ENCODE measurements at regions not wholly inside any gene's neighbourhood (a gene's known extent, or its start where the extent isn't known, plus 50 kb on each side); places are given as distances from the start of the nearest gene placed in this dataset.

DNA sequence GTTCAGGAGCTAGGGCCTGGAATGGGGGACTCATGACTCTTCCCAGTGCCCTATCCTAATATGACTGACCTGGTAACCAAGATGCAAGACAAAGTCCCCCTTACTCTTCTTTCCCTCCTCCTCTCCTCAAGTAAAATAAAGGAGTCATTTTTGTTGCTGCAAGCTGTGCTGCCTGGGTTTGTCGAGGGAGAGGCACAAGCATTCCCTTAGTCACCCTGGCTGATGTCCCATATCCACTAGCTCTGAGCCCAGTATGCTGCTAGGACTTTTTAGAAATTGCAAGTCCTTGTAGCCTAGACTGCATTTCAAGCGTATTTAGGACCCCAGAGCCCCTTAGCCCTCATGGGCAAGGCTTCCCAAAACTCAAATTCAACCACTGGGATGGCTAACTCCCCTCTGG lies 338.5 kb upstream of the SETBP1 start:
- Mint-ChIP-seq H3K4me1 (peaks cover 6% of the 10 kb centered on the region), H3K27me3 (no peaks in the 10 kb centered on the region), H3K4me3 (no peak overlapping the region), H3K27ac (no peak overlapping the region), H3K9me3 (ENCODE audit: insufficient read depth) (peaks cover 20% of the 10 kb centered on the region)
- ATAC-seq (ENCODE audit: low read depth), result no peak
- H3K9me3 ChIP-seq (ENCODE audit: control extremely low read depth in 1 of 3, control insufficient read depth in 2 of 3, insufficient read depth in 1 of 3, low read length in 2 of 3), result peaks cover 0 to 17% (median 4%) of the 10 kb centered on the region in 3 donors
- H3K4me2 ChIP-seq (replicated peaks; ENCODE audit: low read depth, low read length, poor library complexity, severe bottlenecking), result no peak overlapping the region
- no peaks in the 10 kb centered on the region for H3K27me3 ChIP-seq (replicated peaks in 1 of 4; ENCODE audit: control extremely low read depth in 1 of 4, control insufficient read depth in 3 of 4, insufficient read depth in 4 of 4, low read length in 3 of 4)
- peaks cover 4% of the 10 kb centered on the region in 2 donors for H3K4me1 ChIP-seq (ENCODE audit: control insufficient read depth in 2 of 2, insufficient read depth in 2 of 2, low read length in 2 of 2)
- TF ChIP-seq EZH2 (IDR thresholded peaks at IDR 0.05; ENCODE audit: borderline replicate concordance, insufficient read depth, low read depth, low read length, poor library complexity, severe bottlenecking) (no peak), CTCF (IDR thresholded peaks at IDR 0.05) (no peak)
- no peaks in the 10 kb centered on the region for H4K20me1 ChIP-seq (ENCODE audit: control insufficient read depth, insufficient read depth, low read length, poor library complexity, severe bottlenecking)
- 96% methylated on average over 2 of the region's 2 CpGs for WGBS (ENCODE audit: insufficient coverage)
- H3K27ac ChIP-seq (ENCODE audit: low read length in 2 of 2), result no peak overlapping the region
- H2AFZ ChIP-seq (ENCODE audit: insufficient read depth, low read depth, low read length, poor library complexity, severe bottlenecking), result no peak overlapping the region
- intact Hi-C loops (cut with micrococcal nuclease), result no loop called here
- H3K79me2 ChIP-seq (ENCODE audit: control insufficient read depth, insufficient read depth, low read length), result no peaks in the 10 kb centered on the region
- CTCF ChIA-PET, result no interaction called here
- no peak overlapping the region for H3K4me3 ChIP-seq (ENCODE audit: control extremely low read depth in 1 of 5, extremely low read depth in 1 of 5, insufficient read depth in 1 of 5, low read depth in 2 of 5, low read length in 4 of 5)
- no peaks in the 10 kb centered on the region for H3K36me3 ChIP-seq (replicated peaks in 1 of 2; ENCODE audit: control extremely low read depth in 1 of 2, control insufficient read depth in 1 of 2, extremely low read depth in 1 of 2, insufficient read depth in 2 of 2, low read length in 1 of 2)
- H3K9ac ChIP-seq (ENCODE audit: low read length), result no peak overlapping the region
- DNase-seq, result no peak
- POLR2A ChIA-PET, result no interaction called here

GRCh38 chr18:44342946-44343345 lies 337.7 kb upstream of the SETBP1 start:
- no peaks in the 10 kb centered on the region for H4K20me1 ChIP-seq (ENCODE audit: control insufficient read depth, insufficient read depth, low read length, poor library complexity, severe bottlenecking)
- no peaks in the 10 kb centered on the region for H3K36me3 ChIP-seq (replicated peaks in 1 of 2; ENCODE audit: control extremely low read depth in 1 of 2, control insufficient read depth in 1 of 2, extremely low read depth in 1 of 2, insufficient read depth in 2 of 2, low read length in 1 of 2)
- H3K4me3 ChIP-seq (ENCODE audit: control extremely low read depth in 1 of 5, extremely low read depth in 1 of 5, insufficient read depth in 1 of 5, low read depth in 2 of 5, low read length in 4 of 5), result no peak overlapping the region
- DNase-seq, result no peak
- CTCF ChIA-PET, result no interaction called here
- POLR2A ChIA-PET, result no interaction called here
- H3K4me3 Mint-ChIP-seq, result no peak overlapping the region
- H3K9ac ChIP-seq (ENCODE audit: low read length), result no peak overlapping the region
- H3K9me3 Mint-ChIP-seq (ENCODE audit: insufficient read depth), result peaks cover 15% of the 10 kb centered on the region
- H3K9me3 ChIP-seq (ENCODE audit: control extremely low read depth in 1 of 3, control insufficient read depth in 2 of 3, insufficient read depth in 1 of 3, low read length in 2 of 3), result peaks cover 0 to 11% (median 4%) of the 10 kb centered on the region in 3 donors
- H3K27ac ChIP-seq (ENCODE audit: low read length in 2 of 2), result no peak overlapping the region
- WGBS (ENCODE audit: insufficient coverage), result no CpG with 5 or more reads among the region's 2 CpGs
- peaks cover 4% of the 10 kb centered on the region in 2 donors for H3K4me1 ChIP-seq (ENCODE audit: control insufficient read depth in 2 of 2, insufficient read depth in 2 of 2, low read length in 2 of 2)
- no peak overlapping the region for H3K4me2 ChIP-seq (replicated peaks; ENCODE audit: low read depth, low read length, poor library complexity, severe bottlenecking)
- ATAC-seq (ENCODE audit: low read depth), result no peak
- TF ChIP-seq CTCF (IDR thresholded peaks at IDR 0.05) (no peak), EZH2 (IDR thresholded peaks at IDR 0.05; ENCODE audit: borderline replicate concordance, insufficient read depth, low read depth, low read length, poor library complexity, severe bottlenecking) (no peak)
- no peak overlapping the region for H3K27ac Mint-ChIP-seq
- no peak overlapping the region for H2AFZ ChIP-seq (ENCODE audit: insufficient read depth, low read depth, low read length, poor library complexity, severe bottlenecking)
- H3K4me1 Mint-ChIP-seq, result peaks cover 6% of the 10 kb centered on the region
- intact Hi-C loops (cut with micrococcal nuclease), result no loop called here
- H3K27me3 Mint-ChIP-seq, result no peaks in the 10 kb centered on the region
- H3K27me3 ChIP-seq (replicated peaks in 1 of 4; ENCODE audit: control extremely low read depth in 1 of 4, control insufficient read depth in 3 of 4, insufficient read depth in 4 of 4, low read length in 3 of 4), result no peaks in the 10 kb centered on the region
- no peaks in the 10 kb centered on the region for H3K79me2 ChIP-seq (ENCODE audit: control insufficient read depth, insufficient read depth, low read length)

Measured in B cell (primary cell).